Keratinocyte (primary cell): ENCODE measurements at regions not wholly inside any gene's neighbourhood (a gene's known extent, or its start where the extent isn't known, plus 50 kb on each side); places are given as distances from the start of the nearest gene placed in this dataset.

Experiments
- DNase-seq: peaks from one replicate; pipeline ENCODE4 v3.0.0-alpha.2; 2011; ENCODE audit warnings: low read depth, missing footprints, low spot score
- FAIRE-seq: peaks from 2 replicates; lab custom pipeline; 2011; peaks lifted over from hg19 to GRCh38; lab: Jason Lieb, UNC
- H2AFZ ChIP-seq: 2 replicates; pipeline ENCODE4 v1.6.0; 2012; ENCODE audit warnings: low read length, control low read depth, inconsistent platforms; ENCODE audit not compliant: control insufficient read depth
- H3K27ac ChIP-seq: 2 replicates; pipeline ENCODE4 v1.5.1; 2011; ENCODE audit warnings: low read length; ENCODE audit not compliant: control insufficient read depth, insufficient read depth
- H3K27me3 ChIP-seq: 3 replicates; pipeline ENCODE4 v1.6.0; 2011; ENCODE audit warnings: low read length; ENCODE audit not compliant: control insufficient read depth, insufficient read depth; ENCODE audit errors: extremely low read depth
- H3K36me3 ChIP-seq, 2 experiments: 2 replicates in 1 of 2; 3 replicates in 1 of 2; pipeline ENCODE4 v1.5.1; 2011; ENCODE audit warnings: low read length in 2 of 2, mild to moderate bottlenecking in 1 of 2; ENCODE audit not compliant: control insufficient read depth in 2 of 2, insufficient read depth in 2 of 2; ENCODE audit errors: extremely low read depth in 1 of 2
- H3K4me1 ChIP-seq: 3 replicates; pipeline ENCODE4 v1.5.1; 2011; ENCODE audit warnings: low read length; ENCODE audit not compliant: control insufficient read depth, insufficient read depth; ENCODE audit errors: extremely low read depth
- H3K4me2 ChIP-seq: 3 replicates; pipeline ENCODE4 v1.6.0; 2011; ENCODE audit warnings: low read depth, low read length; ENCODE audit not compliant: control insufficient read depth, insufficient read depth; ENCODE audit errors: extremely low read depth
- H3K4me3 ChIP-seq, 3 experiments: fragments of 200-600 bp in 1 of 3; sonication (generic) in 1 of 3; 2 replicates in 2 of 3; 3 replicates in 1 of 3; pipeline ENCODE4 v1.5.1; 2011 to 2016; ENCODE audit warnings: low read length in 3 of 3, mild to moderate bottlenecking in 3 of 3, control low read depth in 2 of 3, inconsistent platforms in 1 of 3, low read depth in 1 of 3, mixed read lengths in 1 of 3, mixed run types in 1 of 3, moderate library complexity in 1 of 3; ENCODE audit not compliant: control insufficient read depth in 2 of 3, insufficient read depth in 2 of 3; ENCODE audit errors: extremely low read depth in 1 of 3
- H3K79me2 ChIP-seq: 2 replicates; pipeline ENCODE4 v1.6.0; 2012; ENCODE audit warnings: low read length; ENCODE audit not compliant: control insufficient read depth, insufficient read depth
- H3K9ac ChIP-seq: 3 replicates; pipeline ENCODE4 v1.6.0; 2011; ENCODE audit warnings: low read length; ENCODE audit not compliant: control insufficient read depth, insufficient read depth; ENCODE audit errors: extremely low read depth
- H3K9me1 ChIP-seq: 3 replicates; pipeline ENCODE4 v1.6.0; 2011; ENCODE audit warnings: low read length; ENCODE audit not compliant: control insufficient read depth, insufficient read depth; ENCODE audit errors: extremely low read depth
- H3K9me3 ChIP-seq: 2 replicates; pipeline ENCODE4 v1.5.1; 2012; ENCODE audit warnings: low read depth, low read length; ENCODE audit not compliant: control insufficient read depth
- H4K20me1 ChIP-seq: 3 replicates; pipeline ENCODE4 v1.6.0; 2011; ENCODE audit warnings: low read length; ENCODE audit not compliant: control insufficient read depth, insufficient read depth; ENCODE audit errors: extremely low read depth
- CTCF ChIP-seq, 3 experiments: IDR thresholded peaks in 1 of 3; conservative IDR thresholded peaks in 1 of 3; optimal IDR thresholded peaks in 1 of 3; 2 replicates in 2 of 3; 3 replicates in 1 of 3; pipeline versions ENCODE3 to v1.5.1; 2011; ENCODE audit warnings: low read length in 3 of 3, mild to moderate bottlenecking in 3 of 3, moderate library complexity in 2 of 3, control low read depth in 1 of 3, inconsistent platforms in 1 of 3; ENCODE audit not compliant: insufficient read depth in 2 of 3; ENCODE audit errors: extremely low read depth in 1 of 3
- EZH2 ChIP-seq: IDR thresholded peaks from one replicate; pipeline ENCODE4 v1.6.1; 2012; ENCODE audit warnings: inconsistent platforms, mild to moderate bottlenecking, low read length, moderate library complexity
- dilution Hi-C: fragments of 300-500 bp; cut with MboI; formaldehyde crosslinking; loops from one replicate; pipeline ENCODE4 v1.7.0; 2020; ENCODE audit warnings: low sequenced_read_pairs; ENCODE audit not compliant: extremely low pct_ligation_motif_present

GRCh38 chr2:157192445-157193423, 64.8 kb upstream of the GALNT5 start:
- dilution Hi-C loops: no loop called here
- TF ChIP-seq EZH2: no peak
- no peak for FAIRE-seq

GRCh38 chr2:157193461-157193860, 64.0 kb upstream of the GALNT5 start:
- Histone ChIP-seq H3K9ac (no peak overlapping the region), H3K9me3 (no peaks in the 10 kb centered on the region), H4K20me1 (no peaks in the 10 kb centered on the region), H3K79me2 (no peaks in the 10 kb centered on the region), H3K36me3 (no peaks in the 10 kb centered on the region), H3K4me3 (no peak overlapping the region), H3K4me1 (no peaks in the 10 kb centered on the region), H3K27me3 (no peaks in the 10 kb centered on the region), H3K4me2 (no peak overlapping the region), H3K27ac (no peak overlapping the region), H2AFZ (no peak overlapping the region), H3K9me1 (no peaks in the 10 kb centered on the region)
- TF ChIP-seq CTCF (optimal IDR thresholded peaks at IDR 0.05 in 1 of 3, IDR thresholded peaks at IDR 0.05 in 1 of 3, conservative IDR thresholded peaks at IDR 0.05 in 1 of 3; ENCODE audit: extremely low read depth in 1 of 3, insufficient read depth in 2 of 3, low read length in 3 of 3): no peak
- no peak for TF ChIP-seq EZH2
- dilution Hi-C loops: no loop called here
- DNase-seq (no peak), FAIRE-seq (no peak)

More at GRCh38 chr2:157192445-157193423, 64.8 kb upstream of the GALNT5 start:
- Histone ChIP-seq H3K4me1 (no peaks in the 10 kb centered on the region), H3K27me3 (no peaks in the 10 kb centered on the region), H3K79me2 (no peaks in the 10 kb centered on the region), H3K27ac (no peak overlapping the region), H3K9me1 (no peaks in the 10 kb centered on the region), H3K9me3 (no peaks in the 10 kb centered on the region), H4K20me1 (no peaks in the 10 kb centered on the region), H3K9ac (no peak overlapping the region), H3K4me3 (no peak overlapping the region), H3K36me3 (no peaks in the 10 kb centered on the region), H2AFZ (no peak overlapping the region), H3K4me2 (no peak overlapping the region)
- DNase-seq: no peak
